HTR-8/SVneo (cell line): ENCODE measurements at regions not wholly inside any gene's neighbourhood (a gene's known extent, or its start where the extent isn't known, plus 50 kb on each side); places are given as distances from the start of the nearest gene placed in this dataset.

Experiments used
- DNase-seq: peaks from one replicate; pipeline ENCODE4 v3.0.0; 2011; ENCODE audit warnings: low spot score, mixed read lengths; ENCODE audit not compliant: insufficient read length
- FAIRE-seq: peaks from 2 replicates; lab custom pipeline; 2011; peaks lifted over from hg19 to GRCh38; lab: Jason Lieb, UNC

- no peak for FAIRE-seq
- no peak for DNase-seq
These were observed 182.9 kb downstream of the ZFP36L2 start for GRCh38 chr2:43043553-43043870.

- FAIRE-seq: peak; percentile 81
- peak; percentile 97 for DNase-seq
These were observed 184.6 kb downstream of the ZFP36L2 start for GRCh38 chr2:43041661-43042360.

GRCh38 chr2:43041173-43041591, 185.2 kb downstream of the ZFP36L2 start:
- DNase-seq (no peak), FAIRE-seq (no peak)

DNA sequence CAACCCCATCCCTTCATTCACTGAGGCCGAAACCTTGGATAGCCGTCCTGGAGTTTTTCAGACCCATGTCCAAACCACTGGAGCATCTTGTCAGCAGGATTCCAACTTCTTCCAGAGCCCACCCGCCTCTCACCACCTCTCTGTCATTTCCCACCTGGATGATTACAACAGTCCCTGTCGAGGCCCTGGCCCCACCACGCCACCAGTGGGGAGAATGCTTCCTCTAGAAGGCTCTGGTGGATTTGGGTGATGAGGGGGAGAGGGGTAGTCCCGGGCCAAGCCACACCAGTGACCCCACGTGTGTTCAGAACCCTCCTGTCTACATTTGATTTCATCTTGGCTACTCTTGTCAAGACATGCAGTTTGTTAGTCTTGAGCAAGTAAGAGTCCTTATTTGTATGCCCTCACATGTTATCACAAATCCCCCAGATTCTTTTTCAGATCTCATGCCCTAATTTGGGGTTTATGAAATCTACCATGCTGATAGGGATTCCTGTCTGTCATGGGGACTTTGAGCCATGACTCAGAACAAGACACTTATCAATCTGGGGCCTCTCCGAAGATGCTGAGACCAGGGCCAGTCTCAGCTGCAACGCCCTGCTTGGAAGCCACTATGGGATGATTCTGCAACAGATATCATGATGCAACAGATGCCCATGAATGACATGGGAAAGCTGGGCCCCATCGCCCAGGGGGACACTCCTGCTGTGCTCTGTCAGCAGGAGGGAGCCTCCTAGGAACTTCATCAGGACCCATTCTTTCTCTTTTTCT, 186.1 kb downstream of the ZFP36L2 start:
- DNase-seq (no peak), FAIRE-seq (no peak)

GRCh38 chr2:43039376-43040080, 186.9 kb downstream of the ZFP36L2 start:
- no peak for FAIRE-seq

GRCh38 chr2:43038696-43039094, 187.7 kb downstream of the ZFP36L2 start:
- no peak for FAIRE-seq
- no peak for DNase-seq

More at GRCh38 chr2:43039376-43040080, 186.9 kb downstream of the ZFP36L2 start:
- DNase-seq: no peak

DNA sequence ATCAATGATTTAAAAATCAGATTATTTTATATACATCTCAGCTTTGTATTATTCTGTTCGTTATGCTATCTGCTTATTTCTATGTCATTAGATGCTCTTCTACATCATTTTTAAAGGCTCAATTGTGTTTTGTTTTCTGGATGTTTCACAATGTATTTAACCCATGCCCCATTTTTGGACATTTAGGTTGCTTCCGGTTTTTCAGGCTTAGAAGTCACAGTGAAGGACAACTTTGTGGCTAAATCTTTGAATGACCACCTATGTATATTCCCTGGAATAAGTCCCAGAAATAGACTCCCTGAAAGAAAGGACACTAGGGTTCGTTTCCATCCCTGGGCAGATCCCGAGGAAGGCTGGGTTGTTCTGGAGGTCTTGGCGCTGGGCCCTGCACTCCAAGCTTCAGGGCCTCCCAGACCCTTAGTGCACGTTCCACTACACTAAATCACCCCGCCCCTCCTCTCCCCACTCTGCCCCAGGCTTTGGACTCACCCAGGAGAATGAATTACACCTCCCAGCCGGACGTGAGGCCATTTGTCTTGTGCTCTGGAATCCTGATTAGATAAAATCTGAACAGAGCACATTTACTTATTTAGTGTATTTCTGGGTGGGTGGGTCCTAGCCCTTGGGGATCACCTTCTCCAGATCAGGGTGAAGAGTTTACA, 188.2 kb downstream of the ZFP36L2 start:
- peak; percentile 92 for DNase-seq
- peak; percentile 71 for FAIRE-seq

- DNase-seq (no peak), FAIRE-seq (no peak)
These were observed 190.5 kb downstream of the ZFP36L2 start for GRCh38 chr2:43035922-43036321.

GRCh38 chr2:43034921-43035320, 191.5 kb downstream of the ZFP36L2 start:
- DNase-seq (no peak), FAIRE-seq (no peak)

GRCh38 chr2:43034242-43034619, 192.2 kb downstream of the ZFP36L2 start:
- FAIRE-seq (no peak), DNase-seq (no peak)

DNA sequence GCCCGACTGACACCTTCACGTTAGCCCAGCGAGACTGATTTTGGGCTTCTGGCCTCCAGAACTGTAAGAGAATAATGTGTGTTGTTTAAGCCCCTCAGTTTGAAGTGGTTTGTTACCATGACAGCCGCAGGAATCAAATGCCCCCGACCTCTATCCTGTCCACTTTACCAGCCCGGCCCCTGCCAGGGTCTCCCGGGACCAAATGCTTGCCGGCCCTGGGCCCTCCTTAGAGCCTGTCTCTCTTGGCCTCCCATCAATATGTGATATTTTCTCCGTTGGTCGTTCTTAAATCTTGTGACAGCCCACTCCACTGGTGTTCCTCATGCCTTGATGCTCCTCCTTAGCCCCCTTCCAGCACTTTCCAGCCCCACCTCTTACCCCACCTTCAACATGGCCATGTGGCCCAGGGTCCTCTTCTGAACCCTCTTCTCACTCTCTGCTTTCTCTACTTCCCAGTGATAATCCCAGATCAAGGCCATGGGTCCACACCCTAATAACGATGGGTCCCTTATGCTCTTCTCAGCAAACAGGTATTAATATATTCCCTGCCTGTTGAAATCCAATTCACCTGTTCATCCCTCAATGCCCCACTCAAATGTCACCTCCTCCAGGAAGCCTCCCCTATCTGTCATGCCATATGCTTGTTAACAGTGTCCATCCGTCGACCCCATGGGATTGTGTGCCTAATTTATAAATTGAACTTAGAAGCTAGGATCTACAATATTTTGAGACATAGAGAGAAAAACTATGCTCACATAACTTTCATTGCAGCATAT, 192.8 kb downstream of the ZFP36L2 start:
- no peak for FAIRE-seq
- no peak for DNase-seq

GRCh38 chr2:43033016-43033270, 193.5 kb downstream of the ZFP36L2 start:
- FAIRE-seq (no peak), DNase-seq (no peak)

DNA sequence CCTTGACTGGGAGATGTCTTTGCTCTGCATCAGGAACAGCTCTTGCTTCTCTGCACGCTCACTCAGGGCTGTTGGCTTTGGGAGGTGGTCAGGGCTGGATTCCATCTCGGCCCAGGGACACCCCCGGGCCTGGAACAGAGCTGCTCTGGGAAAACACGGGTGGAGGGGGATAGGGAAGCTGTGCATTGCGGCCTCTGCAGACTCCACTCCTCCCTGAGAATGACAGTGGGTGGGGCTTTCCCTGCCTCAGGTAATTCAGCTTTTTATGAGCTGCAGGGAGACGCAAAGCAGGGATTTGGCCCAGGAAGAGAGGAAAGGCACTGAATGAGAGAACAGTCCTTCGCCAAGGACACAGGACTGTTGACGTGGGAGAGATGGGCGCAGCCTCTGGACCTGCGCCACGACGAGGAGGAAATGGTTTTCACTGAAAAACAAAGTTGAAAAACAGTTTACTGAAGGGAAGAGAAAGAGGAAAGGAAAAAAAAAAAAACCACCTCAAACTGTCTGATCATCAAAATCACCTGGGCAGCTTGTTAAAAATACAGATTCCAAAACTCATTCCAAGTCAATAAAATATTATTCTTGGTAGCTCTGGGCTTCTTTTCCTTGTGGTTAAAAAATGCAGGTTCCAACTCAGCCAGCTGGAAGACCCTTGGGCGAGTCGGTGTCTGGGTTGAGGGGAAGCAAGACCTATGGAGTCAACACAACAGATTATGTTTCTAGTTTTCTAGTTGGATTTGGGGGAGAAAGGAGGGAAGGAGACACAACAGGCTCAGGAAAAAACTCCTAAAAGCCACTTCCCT, 194.0 kb downstream of the ZFP36L2 start:
- FAIRE-seq: no peak
- no peak for DNase-seq

DNA sequence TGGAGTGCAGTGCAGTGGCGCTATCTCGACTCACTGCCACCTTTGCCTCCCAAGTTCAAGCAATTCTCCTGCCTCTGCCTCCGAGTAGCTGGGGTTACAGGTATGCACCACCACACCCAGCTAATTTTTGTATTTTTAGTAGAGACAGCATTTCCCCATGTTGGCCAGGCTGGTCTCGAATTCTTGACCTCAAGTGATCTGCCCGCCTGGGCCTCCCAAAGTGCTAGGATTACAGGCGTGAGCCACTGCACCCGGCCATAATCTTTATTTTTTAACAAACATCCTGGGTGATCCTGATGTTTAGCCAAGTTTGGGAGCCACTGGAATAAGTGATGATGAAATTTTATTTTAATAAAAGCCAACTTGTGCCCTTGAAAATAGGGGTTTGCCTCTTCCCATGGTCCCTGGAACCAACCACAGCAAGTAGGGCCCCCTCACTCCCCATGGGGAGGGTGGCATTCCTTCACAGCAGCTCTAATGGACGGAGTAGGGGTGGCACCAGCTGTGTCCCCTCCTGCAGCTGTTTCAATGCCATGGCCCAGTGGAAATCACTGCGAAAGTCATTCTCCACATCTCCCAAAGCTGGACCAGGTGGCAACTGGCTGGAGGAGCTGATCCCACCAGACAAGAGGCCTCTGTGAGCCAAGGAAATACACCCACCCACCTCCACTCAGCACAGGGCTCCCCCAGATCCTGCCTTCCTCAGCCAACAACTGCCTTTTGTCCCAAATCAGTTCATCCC, 194.8 kb downstream of the ZFP36L2 start:
- FAIRE-seq: no peak
- DNase-seq: no peak

GRCh38 chr2:43030551-43031307, 195.7 kb downstream of the ZFP36L2 start:
- FAIRE-seq (no peak), DNase-seq (no peak)

DNA sequence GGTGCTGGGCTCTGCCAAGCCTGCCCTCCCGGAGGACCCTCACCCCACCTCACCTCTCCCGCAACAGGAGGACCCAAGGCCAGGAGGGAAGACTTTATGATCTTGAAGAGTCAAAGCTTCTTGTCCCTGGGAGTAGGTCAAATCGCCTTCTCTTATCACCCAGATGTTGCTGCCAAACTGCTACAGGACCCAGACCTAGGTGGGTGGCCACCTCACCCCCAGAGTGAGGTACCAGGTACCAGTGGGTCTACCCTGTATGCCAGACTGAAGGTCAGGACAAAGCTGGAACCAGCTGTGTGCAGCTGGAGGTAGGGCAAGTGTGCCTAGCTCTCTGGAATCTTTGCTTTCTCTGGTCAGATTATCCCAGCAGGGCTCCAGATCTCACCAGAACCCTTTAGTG, 197.2 kb downstream of the ZFP36L2 start:
- peak; percentile 69 for FAIRE-seq
- no peak for DNase-seq

DNA sequence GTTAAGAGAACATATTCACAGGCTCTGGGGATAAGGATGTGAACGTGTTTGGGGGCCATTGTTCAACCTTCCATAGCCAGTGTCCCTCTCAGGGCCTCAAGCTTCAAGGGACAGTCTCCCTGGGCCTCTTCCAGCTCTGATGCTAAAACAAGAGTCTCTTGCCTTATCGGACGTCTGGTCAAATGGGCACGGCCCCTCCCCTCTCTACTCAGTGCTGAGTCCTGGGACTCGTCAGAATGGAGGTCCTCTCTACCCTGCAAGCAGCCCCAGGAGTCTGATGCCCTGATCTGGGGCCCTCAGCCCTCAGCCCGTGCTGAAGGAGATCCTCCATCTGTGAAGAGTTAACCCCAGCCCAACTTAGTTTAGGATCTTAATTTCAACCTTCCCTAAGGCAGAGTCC, 198.2 kb downstream of the ZFP36L2 start:
- FAIRE-seq (no peak), DNase-seq (no peak)
